HG02678 (cell line): ENCODE measurements at regions not wholly inside any gene's neighbourhood (a gene's known extent, or its start where the extent isn't known, plus 50 kb on each side); places are given as distances from the start of the nearest gene placed in this dataset.
A peak's percentile ranks its signal among the peaks of the same experiment; 100 is the strongest.
"Not testable (repeated sequence)": the region's sequence is repeated elsewhere in the genome, so short reads cannot be mapped to it uniquely, and the experiment has no call there.

ENCODE experiments used
- ATAC-seq: cut with Tn5 transposase; IDR thresholded peaks from one replicate; pipeline ENCODE4 v1.9.1; 2021; ENCODE audit warnings: mild to moderate bottlenecking, moderate library complexity; ENCODE audit not compliant: unreplicated experiment

DNA sequence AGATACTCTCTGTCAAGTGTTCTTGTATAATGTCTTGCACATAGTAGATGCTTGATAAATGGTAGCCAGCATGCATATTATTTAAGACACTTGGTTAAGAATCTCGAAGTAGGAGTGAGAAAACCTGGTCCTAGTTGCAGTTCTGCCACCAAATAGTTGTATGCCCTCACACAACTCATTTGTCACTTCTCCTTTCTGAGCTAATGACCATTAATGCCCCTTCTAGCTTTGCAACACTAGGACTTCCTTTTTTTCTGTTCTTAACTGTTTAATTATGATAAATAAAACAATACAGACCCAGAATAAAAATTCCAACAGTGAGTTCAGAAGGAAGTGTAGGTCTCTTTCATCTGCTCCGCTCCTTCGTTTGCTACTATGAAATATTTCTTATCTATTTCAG is 453.6 kb downstream of the TMEM135 start:
- ATAC-seq: no peak

DNA sequence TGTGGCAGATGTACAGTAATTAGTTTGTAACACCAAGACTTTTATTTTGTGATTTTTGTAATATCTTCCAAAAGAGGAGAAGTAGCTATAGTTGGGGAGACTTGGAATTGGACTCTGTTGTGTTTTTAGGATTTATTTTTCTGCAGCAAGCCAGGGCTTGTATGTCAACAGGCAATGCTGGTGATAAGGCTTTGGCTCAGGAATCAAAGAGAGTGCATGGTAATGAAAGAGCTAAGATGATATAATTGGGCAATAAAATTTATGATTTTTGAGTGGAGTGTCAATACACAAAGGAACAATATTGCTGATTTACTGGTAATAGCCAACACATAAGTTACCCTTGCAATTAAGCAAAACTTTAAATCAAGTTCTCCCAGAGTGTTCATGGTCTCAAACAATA is 452.9 kb downstream of the TMEM135 start:
- no peak for ATAC-seq

DNA sequence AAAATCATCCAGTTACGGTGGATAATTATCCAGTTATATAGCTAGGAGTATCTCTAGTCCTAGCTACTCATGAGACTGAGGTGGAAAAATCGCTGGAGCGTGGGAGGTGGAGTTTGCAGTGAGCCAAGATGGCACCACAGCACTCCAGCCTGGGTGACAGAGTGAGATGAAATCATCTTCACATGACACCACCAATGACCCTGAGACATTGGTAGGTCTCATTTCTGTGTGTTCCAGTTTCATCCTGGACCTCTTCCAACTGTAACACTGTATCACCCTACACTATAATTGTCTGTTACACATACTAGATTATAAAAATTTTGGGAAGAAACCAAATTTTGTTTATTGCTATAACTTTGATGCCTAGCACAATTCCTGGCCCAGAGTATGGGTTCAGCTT is 446.8 kb downstream of the TMEM135 start:
- ATAC-seq: no peak

DNA sequence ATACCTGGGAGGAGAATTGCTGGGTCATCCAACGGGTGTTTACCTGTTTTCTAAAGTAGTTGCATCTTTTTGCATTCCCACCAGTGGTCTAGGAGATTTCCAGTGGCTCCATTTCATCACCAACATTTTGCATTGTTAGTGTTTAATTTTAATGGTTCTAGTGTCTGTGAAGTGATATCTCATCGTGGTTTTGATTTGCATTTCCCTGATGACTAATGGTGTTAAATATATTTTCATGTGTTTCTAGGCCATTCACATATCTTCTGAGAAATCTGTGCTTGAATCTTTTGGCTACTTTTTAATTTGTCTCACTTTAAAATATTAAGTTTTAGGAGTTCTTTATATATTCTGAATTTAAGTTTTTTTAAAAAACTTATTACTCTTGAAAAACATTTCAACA is 439.6 kb downstream of the TMEM135 start:
- no peak for ATAC-seq

DNA sequence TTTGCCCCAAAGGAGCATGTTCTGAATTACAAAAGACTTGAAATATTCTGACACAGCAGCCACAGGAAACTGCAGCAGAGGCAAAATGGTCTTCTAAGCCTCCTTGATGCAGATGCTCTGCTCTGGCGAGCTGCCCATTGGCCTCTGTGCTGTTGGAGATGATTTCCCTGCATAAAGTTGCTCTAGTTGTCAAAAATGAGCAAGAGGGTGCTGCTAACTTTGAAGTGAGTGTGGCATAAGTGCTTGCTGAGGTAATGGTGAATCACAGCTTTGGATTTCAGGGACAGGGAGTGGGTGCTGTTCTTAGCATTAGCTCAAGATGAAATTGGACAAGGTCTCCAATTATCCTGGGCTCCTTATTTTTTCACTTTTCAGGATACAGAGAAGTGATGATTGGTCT is 435.4 kb downstream of the TMEM135 start:
- ATAC-seq: no peak

DNA sequence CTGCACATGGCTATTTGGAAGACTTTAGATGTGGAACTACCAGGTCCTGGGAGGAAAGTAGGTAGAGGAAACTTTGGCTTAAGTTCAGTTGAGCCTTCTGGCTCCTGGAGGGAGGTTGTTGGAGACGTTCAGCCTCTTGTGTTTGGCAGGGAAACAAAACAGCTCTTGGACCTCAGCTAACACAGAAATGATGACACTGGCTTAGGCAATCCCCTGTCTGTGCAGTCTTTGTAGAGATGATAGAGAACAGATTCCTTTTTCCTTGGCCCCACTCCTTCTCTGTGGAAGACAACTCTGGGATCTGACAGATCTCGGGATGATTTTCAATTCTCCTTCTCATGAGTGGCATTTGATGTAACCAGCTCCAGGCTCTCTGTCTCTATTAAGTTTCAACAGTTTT is 428.5 kb downstream of the TMEM135 start:
- ATAC-seq: no peak

DNA sequence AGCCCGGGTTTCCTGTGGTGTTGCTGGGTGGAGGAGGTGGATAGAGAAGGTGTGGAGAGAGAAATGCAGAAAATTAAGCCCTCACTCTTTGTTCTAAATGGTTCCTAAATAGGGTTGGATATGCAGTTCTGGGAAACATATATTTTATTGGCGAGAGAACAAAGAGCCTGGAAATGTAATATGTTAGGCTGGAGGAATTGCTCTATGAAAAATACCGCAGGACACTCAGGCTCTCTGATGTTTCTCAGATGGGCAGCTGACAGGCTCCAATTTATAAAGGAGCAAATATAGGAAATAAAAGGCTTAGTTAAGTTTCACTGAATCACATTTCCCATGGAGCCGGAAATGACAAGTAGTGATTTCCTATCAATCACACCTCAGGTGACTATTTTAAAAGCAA is 428.0 kb downstream of the TMEM135 start:
- ATAC-seq: no peak

DNA sequence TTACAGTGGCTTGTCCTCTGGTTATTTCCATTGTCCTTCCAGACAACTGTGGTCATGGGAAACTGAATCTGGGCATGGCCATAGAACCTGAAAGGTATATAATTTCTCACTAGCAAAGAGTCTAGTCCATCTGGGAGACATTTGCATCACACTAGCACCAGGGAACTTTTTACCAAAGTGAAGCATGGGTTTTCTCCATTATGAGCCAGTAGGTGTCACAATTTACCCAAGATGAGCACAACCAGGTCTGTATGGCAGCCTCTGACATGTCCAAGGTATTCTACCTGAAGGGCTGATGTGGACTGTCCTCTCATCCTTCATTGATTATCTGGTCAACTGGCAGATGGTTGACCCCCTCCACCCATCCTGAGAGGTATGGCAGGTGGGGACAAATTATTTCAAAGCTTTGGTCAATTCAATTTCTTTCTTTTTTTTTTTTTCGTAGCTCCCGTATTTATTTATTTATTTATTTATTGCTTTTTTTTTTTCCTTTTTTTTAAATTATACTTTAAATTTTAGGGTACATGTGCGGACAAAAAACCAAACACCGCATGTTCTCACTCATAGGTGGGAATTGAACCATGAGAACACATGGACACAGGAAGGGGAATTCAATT is 425.9 kb downstream of the TMEM135 start:
- ATAC-seq: peak; percentile 57

DNA sequence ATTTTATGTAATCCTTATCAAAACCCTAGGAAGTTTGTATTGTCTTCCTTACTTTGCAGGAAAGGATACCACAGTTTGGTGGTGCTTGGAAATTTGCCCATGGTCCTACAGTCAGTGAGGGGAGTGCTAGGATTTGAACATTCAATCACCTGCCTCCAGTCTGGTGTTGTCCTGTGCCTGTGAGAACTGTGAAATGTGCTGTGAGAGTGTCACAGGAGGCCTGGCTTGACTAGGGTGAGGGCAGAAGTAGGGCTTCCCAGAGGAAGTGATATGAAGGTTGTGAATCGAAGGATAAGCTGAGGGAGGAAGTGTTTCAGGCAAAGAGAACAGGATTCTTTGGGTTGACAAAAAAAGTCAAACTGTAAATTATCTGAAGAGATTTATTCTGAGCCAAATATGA is 424.4 kb downstream of the TMEM135 start:
- ATAC-seq: no peak

DNA sequence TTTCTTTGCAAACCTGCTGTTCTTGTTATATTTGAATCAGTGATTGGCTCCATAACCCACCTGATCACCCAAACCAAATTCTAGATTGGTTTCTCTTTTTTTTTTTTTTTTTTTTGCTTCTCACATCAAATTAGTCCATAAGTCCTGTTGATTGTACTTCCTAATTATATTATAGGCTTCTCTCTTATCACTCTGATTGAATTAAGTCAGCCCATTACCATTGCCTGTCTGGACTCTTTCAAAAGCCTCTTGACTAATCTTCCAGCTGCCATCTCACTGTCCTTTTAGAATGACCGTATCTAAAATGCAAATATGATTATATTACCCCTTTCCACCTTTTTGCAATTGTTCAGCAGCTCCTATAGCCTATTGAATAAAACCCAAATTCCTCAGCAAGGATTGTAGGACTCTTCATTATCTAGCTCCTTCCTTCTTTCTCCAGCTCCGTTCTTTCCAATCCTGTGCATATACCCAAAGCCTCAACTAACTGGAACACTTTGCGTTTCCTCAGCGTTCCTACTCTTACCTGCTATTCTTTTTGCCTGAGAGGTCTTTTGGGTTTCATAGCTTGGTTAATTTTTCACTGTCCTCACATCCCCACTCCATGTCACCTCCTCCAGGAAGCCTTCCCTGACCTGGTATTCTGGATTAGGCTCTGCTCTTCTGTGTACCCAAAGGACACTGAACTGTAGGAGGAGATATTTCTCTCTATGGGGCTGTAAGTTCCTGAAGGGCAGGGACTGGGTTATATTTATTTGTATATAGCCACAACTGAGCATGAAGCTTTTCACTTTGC is 423.3 kb downstream of the TMEM135 start:
- no peak for ATAC-seq

DNA sequence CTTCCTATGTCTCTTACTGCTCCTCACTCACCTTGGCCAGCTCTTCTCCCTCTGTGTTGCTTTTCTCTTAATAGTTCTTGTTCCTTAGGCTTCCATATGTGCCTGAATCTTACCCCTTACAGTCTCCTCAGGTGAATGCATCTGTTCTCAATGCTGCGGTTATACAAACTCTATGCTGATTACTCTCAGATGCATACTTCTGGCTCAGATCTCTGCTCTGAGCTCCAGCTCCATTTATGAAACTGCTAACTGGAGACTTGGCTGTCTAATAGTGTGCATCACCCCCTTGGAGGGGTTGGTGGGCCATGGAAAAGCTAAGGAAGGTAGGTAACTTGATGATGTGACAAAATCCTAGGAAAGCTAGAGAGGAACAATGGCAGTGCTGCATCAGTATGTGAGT is 422.5 kb downstream of the TMEM135 start:
- no peak for ATAC-seq

DNA sequence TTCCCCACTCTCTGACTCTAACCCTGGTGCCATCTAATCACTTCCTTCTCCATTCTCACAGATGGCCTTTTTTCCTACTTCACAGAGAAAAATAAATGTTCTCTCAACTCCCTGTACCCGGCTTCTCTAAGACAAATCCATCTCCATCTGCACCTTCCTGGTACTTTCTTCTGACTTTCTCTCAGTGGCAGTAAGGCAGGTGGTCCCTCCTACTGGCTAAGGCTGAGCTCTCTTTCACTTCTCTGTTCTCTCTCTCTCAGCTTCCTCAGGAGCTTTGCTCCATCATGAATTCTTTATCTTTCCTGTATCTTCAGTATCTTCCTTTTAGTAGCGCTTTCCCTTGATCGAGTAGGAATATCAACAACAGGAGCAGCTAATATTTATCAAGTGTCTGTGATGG is 421.6 kb downstream of the TMEM135 start:
- no peak for ATAC-seq

DNA sequence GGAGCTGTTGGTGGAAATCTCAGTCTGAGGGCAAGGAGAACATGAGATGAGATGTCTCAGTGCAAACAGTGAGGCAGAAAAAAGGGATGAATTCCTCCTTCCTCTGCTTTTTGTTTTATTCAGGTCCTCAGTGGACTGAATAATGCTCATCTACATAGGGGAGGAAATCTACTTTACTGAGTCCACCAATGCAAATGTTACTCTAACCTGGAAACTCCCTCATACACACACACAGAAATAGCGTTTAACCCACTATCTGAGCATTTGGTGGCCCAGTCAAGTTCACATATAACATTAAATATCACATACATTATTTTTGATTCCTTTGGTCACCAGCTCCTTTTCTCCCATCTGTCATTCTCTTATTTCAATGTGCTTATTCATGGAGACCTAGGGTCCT is 418.8 kb downstream of the TMEM135 start:
- ATAC-seq: peak; percentile 32

DNA sequence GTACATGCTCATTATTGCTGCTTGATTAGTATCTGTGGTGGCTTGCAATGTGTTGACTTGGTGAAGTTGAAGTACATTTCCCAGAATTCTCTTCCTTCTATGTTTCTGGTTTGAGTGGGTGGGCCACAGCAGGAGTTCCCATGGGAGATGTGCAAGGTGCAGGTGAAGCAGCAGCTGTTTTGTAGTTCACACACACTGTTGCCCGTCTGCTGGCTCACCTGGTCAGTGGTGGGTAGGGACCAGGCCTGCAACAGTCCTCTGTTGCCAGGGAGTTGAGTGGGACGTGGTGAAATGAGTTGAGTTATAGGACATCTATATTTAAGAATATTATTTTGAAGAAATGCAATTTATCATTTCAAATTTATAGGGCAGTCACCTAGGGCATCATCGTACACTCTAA is 417.4 kb downstream of the TMEM135 start:
- ATAC-seq: no peak

DNA sequence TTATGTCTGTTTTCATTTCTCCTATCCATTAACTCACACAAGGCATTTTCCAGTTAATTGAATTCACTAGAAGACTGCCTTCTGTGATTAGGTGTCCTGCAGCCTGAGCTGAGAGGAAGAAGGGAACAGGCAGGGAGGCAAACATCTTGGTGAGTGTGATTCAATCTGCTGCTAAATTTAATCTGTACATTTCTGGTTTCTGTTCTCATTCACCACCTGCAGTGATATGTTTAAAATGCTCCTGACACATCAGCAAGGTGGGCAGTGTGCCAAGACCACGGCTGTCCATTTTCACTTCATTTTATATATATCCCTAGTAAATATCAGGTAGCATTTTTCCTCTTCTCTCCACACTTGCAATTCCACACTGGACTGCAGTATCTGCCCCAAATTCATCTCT is 416.5 kb downstream of the TMEM135 start:
- peak; percentile 85 for ATAC-seq

DNA sequence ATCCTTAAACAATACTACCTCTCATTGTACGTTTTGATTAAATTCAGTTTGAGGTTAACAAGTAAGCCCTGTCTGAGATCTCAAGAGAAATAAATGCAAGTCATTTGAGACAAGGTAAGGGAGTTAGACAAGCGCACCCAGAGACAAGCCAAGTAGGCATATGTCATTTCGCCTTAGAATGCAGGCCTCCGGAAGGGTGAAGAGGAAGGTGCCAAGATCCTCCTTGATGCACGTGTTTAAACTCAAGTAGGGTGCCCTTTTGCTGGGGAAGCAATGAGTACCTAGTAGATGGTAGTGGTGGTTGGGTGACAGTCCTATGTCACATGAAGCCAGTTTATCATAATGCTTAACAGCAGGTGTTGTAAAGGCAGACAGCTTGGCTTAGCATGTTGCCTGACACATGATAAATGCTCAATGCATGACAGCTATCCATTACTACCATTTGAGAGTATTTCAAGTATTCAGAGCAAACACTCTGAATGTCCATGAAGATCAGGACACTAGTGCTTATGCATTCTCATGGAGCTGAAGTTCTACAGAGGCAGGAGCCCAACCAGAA is 415.9 kb downstream of the TMEM135 start:
- ATAC-seq: peak; percentile 12

DNA sequence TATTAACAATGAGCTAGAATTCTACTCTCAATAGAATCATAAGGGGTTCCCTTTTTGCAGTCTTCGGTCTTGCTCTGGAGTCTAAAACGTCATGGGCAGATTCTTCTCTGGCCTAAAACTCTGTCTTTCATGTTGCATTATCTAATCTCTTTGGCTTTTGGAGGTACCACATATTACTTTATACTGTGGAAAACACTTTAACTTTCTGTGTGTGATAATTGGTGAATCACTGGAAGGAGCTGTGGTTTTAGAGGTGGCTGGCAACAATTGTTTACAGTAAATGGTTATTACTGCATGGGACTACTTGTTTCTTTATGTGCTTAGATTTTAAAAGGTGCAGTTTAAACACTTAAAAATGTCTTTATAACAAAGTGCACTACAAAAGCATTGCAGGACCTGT is 414.3 kb downstream of the TMEM135 start:
- ATAC-seq: not testable (repeated sequence)

DNA sequence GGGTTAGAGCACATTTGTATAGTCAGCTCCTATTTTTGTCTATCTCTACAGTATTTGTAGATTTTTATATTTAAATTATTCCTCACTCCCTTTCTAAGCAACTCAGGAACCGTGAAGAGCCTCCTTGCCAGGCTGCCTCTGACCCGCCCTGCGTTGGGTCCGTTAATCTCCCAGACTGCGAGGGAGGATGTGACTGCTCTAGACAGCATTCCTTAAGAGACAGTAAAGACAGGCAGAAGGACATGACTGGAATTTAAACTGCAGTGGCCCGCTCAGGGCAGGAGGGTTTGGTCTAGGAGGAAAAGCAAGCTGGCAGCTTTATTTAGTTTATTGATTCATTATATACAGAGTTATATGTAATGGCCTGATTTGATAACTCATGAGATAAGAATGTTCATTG is 413.7 kb downstream of the TMEM135 start:
- ATAC-seq: no peak

DNA sequence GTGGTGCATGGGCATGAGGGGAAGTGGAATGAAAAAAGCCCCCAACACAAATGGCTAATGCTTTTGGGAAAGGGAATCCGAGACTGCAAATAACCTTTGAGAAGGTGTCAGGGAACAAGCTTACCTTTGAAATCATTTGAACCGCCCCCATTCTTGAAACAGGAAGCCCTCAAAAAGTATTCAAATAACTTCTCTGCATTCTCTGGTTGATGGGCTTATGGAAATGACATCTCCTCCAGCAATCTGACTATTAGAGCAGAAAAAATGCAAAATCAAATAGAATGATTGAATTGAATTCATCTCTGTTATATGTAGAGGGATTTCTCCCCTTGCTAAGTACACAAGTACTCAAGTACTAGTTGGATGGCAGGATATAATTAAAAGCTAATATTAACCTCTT is 409.9 kb downstream of the TMEM135 start:
- ATAC-seq: no peak

DNA sequence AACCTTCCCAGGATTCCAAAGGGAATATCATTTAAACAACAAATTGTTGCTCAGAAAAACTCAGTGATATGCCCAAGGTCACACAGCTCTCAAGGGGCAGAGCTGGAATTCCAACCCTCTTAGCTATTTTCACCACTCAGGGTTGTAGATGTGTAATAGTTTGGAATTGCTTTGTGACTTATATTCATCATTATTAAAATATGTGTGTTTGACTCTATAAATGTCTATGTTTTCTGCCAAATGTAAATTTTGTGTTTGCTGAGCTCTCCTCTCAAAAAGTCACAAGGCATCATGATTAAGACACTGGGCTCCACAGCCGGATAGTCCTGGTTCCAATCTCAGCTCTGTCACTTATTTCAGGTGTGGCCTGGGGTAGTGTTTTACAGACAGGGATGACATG is 407.3 kb downstream of the TMEM135 start:
- no peak for ATAC-seq

DNA sequence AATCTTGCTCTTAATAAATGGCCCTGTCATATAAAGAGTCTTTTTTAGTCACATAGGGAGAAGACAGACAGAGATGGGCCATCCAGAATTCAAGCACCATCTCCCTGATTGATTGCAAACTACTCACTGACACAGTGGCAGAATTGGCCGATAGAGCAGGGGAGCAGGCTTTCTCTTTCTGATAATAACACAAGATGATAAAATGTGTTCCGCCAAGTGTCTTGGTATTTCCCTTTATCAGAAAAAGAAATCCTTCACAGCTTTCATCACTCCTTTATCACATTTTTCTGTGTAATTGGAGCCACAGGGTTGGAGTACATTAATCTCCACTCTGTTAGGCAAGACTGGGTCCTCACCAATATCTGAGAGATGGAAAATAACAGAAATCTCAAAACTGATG is 406.0 kb downstream of the TMEM135 start:
- ATAC-seq: no peak

DNA sequence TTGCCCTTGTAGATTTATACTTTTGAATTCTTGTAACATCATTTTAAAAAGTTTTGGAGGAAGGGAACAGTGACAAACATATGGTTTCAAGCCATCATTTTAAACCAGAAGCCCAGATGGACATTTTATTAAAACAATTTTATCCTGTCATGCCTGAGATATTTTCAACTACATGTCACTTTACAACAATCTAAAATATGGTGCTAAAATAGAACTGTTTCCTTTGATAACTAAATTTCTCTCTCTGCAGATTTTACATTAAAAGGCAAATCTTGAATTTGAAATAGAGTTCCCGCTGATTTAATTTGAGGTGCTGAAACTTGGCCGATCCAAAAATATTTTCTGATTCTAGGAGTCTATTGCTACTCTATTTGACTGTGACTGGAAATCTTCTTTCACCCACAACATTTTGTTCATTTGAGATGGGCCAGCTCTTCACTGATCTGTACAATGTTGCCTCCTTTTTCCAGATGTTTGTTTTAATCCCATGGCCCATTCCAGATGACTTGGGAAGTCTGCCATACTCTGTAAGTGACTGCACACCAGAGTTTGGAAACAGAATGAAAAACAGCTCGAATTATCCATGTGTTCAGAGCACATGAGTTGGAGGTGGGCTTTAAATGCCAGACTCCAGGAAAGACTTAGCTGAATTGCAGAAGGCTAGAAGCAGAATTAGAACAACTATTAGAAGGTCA is 402.5 kb downstream of the TMEM135 start:
- no peak for ATAC-seq
